ENCODE measurements at regions not wholly inside any gene's neighbourhood (a gene's known extent, or its start where the extent isn't known, plus 50 kb on each side); places are given as distances from the start of the nearest gene placed in this dataset.
A peak's percentile ranks its signal among the peaks of the same experiment; 100 is the strongest.

DNA sequence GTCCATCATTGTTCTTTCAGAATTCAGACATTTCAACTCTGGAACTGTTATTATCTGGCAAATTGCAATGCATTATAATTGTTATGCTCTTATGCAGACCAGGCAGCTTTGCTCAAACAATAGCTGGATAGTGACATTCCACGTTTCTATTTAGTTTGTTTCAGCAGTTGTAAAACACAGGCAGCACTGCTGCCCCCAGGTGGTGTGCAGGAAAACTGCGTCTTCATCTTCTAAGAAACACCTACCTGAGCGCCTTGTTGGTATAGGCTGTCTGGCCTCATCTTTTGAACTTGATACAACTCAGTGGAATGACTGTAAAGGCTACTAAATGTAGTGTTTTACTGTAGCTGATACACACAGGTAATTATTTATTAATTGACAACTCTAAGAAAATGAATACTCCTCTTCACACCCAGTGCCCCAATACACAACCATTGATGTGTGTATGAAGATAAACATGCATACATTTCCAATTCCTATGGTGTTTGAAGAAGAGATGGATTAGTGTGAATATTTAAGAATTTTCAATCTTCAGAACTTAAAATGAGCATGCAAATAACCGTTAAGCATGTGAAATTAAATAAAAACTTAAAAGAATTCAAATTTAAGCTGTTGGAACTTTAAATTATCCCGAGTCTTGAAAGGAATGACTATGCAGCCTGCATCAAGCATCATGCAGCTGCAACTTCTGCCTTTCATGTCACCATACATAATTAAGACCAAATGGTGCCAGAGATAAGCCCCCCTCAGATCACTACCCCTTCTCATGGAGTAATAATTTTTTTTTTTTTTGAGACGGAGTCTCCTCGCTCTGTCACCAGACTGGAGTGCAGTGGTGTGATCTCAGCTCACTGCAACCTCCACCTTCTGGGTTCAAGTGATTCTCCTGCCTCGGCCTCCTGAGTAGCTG lies 85.6 kb downstream of the CD8B2 start:
- no peak for DNase-seq

DNA sequence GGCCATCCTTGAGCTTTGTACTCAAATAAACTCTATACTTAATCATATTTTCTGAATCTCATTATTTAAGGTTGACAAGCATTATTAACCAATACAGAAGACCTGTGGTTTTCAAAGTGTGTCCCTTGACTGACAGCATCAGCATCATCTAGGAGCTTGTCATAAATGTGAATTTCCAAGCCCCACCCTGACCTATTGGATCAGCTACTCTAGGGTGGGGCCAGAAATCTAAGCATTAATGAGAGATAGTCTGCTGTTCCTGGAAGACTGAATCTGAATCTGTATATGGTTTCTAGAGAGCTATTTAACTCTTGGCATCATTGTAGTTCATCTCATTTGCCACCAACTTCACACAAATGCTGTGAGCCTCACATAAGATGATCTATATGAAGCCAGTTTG lies 86.6 kb downstream of the CD8B2 start:
- DNase-seq: no peak

DNA sequence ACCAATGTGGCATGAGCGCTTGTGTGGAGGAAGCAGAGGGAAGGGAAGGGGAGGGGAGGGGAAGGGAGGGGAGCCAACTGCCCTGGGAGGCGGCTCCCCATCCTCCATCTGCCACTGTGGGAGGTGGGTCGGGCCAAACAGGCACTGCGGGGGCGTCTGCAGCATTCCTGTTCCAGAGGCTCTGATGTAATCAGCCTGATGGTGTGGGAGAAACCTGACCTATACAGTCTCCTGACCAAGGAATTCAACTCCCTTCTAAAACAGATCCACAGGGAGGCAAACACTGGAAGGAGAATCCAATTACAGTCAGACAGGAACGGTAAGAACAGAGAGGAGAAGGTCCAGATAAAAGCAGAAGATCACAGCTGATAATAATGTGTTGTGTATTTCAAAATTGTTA lies 88.8 kb downstream of the CD8B2 start:
- DNase-seq: no peak

DNA sequence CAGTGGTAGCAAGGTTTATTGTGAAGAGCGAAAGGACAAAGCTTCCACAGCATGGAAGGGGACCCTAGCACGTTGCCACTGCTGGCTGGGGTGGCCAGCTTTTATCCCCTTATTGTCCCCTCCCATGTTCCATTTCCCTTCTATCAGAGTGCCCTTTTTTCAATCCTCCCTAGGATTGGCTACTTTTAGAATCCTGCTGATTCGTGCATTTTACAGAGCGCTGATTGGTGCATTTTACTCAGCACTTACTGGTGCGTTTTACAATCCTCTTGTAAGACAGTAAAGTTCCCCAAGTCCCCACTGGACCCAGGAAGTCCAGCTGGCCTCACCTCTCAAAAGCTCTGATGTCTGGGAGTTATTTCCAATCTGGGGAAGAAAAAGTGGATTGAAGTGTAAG lies 90.1 kb downstream of the CD8B2 start:
- DNase-seq: no peak

DNA sequence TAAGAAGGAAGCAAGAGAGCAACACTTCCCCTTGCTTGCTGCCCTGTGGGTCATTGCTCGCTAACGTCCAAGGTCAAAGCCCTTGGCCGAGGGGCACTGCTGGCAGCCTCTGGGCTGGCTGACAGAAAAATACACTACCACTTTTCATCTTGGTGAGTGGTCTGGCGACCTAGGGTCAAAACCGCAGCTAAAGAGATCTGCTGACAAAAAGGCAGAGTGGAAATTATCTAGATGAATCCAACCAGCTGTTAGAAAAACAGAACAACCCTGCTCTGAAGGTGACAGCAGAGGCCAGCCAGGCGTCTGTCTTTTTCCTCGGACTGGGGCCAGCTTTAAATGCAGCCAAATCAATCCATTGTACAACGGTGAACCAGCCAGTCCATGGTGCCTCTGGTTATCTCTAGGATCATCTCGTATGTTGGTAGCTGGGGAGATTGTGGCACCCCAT lies 92.6 kb downstream of the CD8B2 start:
- DNase-seq: no peak

DNA sequence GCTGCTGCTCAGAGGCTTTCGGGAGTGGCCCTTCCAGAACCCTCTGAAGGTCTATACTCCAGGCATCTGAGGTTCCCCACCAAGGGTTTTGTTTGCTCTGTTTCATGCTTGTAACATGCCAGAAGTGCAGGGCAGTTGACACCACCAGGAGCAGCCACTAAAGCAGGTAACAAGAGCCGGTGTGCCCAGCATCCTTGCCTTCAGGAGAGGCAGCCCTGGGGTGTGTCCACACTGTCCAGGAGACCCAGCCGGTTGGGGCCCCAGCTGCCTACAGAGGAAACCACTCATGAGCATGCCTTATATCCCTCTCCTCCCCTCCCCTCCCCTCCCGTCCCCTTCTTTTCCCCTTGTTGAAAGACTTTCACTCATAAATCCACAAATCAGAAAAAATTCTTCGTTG lies 93.1 kb downstream of the CD8B2 start:
- no peak for DNase-seq

DNA sequence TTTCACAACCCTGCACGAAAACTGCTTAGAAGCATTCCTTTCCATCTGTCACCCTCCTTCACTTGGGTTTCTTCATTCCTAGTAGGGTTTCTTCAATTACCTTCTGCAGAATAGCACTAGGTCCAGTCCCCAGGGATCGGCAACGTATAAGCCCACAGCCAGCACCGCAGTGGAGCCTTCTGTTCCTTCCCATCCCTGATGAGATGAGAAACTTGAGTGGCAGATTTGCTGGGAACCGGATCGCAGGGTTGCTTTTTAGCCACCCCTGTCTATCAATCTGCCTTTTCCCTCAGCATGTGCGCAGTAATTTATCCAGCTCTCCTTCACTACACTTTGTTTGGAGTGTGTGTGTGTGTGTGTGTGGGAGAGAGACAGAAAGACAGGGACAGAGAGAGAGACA lies 94.2 kb downstream of the CD8B2 start:
- no peak for DNase-seq

DNA sequence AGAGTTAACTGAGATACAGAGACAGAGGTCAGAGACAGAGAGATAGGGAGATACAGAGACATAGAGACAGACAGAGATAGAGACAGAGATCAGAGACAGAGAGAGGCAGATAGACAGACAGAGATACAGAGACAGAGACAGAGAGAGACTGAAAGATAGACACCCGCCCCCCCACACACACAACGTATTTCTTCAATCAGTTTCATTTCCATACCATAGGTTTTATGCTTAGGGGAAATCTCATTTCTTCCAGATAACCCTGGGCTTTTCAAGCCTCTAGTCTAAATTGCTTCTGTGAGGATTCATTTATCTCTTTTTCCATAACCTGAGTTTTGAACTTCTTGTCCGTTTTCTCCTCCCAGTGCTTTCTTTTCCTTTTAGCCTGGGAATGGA lies 94.6 kb downstream of the CD8B2 start:
- DNase-seq: no peak

DNA sequence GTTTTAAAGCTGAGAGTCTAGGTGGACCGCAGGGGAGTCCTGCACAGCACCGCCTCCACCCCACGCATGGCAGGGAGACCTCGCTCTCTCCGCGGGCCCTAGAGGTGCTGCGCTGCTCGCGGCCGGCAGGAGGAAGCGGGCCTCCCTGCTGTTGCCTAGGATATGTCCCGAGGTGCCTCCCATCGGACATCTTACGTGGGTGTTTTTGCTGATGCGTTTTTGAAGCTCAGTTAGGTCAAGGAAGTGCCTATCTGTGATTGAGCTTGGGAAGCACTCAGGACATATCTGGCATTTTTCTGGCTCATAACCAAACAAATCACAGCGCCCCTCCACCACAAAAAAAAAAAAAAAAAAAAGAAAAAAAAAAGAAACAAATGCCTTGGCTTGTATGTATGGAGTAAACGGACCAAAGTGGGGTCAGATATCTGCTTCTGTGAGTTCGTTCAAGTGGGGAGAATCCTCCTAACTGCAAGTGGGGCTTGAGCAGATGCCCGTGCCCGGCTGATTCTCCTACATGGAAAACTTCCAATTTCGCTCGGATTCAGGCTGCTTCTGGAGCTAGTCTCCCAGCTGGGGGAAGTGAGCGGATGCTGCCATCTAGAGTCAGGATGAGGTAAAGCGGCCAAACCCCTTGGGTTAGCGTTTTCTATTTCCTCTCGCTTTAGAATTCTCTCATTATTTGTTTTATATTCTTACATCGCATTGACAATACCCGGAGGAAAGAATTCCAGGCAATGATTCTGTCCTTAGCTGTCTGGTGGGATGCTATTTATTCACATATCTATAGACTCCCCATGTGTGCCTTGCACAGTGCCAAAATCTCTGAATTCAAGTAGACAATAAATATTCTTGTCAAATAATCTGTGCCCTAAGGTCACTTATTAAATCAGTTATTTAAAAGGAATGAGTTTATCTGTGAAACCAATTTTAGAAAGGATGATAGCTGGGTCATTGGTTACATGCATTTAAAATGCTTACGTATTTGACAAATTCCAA lies 95.3 kb downstream of the CD8B2 start:
- DNase-seq: peak; percentile 57

DNA sequence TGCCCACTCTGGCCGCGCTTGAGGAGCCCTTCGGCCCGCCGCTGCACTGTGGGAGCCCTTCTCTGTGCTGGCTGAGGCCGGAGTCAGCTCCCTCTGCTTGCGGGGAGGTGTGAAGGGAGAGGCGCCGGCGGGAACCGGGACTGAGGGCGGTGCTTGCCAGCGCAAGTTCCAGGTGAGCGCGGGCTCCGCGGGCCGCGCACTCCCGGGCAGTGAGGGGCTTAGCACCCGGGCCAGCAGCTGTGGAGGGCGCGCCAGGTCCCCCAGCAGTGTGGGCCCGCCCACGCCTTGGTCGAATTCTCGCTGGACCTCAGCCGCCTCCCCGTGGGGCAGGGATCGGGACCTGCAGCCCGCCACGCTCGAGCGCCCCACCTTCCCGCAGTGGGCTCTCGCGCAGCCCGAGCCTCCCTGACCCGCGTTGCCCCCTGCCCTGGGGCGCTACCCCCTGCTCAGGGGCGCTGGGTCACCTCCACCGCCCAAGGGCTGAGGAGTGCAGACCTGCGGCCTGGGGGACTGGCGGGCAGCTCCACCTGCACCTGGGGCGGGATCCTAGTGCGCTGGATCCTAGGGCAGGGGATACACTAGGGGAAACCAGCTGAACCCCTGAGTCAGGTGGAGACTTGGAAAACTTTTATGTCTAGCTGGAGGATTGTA lies 97.3 kb downstream of the CD8B2 start:
- DNase-seq: no peak

DNA sequence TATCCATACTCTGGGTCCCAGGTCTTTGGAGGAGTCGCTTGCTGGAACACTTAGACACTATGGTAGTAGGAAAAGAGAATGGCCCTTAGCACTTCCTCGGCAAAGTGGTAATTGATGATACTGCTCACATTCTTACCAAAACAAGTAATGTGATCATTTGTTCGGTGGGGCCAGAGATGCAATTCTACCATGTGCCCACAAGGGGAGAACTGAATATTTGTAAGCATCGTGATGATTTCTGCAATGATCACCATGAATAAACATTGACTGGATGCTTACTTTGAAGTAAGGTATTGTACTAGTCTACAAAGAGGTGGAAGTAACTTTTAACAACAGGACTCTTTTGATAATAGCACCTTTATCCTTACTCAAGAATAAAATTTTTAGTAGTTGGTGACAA lies 109.7 kb downstream of the CD8B2 start:
- no peak for DNase-seq

DNA sequence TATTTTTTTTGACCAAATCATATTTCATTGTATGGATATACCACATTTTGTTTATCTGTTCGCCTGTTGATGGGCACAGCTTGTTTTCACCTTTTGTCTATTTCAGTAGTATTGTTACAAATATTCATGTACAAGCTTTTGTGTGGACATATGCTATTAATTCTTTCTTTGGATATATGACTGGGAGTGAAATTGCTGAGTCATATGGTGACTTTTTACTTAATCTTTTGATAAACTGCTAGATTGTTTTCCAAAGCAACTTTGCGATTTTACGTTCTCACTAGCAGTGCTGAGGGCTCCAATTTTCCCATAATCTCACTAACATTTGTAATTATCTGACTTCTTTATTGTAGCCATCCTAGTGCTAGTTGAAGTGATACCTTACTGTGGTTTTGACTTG lies 112.4 kb downstream of the CD8B2 start:
- no peak for DNase-seq

DNA sequence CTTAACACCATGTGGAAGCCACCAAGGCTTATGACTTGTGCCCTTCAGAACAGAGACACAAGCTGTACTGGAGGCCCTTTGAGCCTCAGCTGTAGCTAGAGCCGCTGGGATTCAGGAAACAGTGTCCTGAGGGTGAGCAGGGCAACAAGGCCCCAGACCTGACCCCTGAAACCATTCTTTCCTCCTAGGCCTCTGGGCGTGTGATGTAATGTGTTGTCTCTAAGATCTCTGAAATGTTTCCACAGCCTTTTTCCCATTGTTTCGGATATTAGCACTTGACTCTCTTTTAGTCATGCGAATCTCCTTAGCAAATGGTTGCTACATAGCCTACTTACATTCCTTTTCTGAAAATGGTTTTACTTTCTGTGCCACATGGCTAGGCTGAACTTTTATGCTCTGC lies 114.9 kb downstream of the CD8B2 start:
- no peak for DNase-seq

DNA sequence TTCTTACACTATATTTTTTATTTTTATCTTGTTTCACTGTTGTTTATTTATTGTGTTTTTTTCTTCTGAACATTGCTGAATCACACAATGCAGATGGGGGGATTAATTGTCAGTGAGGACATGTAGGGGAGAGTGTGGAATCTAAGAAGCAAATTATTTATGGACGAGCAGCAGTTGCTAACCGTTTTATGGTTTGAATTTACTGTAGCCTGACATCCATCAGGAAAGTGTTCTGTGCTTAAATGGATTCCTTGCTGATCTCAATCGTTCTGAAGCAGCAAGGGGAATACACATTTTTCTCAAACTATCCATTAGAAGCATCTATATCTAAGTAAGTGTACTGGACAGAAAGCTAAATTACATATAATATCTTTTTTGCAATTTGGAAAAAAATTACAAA lies 119.5 kb downstream of the CD8B2 start:
- DNase-seq: no peak

DNA sequence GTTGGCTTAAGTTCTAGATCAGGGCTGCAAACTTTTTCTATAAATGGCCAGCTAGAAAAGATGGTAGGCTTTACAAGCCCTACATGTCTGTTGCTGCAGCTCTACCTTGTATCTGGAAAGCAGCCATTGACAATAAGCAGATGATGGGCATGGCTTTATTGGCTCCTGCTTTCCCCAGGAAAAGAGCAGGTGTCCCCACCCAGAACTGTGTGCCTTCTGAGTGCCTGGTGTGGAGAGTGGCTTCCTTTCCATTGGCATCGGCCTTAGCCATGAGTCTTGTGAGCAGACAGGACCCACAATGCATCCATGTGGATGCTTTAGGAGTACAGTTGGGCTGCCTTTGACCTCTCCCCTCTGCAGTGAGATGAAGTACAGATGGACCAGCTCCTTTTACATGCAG lies 120.2 kb downstream of the CD8B2 start:
- DNase-seq: no peak

DNA sequence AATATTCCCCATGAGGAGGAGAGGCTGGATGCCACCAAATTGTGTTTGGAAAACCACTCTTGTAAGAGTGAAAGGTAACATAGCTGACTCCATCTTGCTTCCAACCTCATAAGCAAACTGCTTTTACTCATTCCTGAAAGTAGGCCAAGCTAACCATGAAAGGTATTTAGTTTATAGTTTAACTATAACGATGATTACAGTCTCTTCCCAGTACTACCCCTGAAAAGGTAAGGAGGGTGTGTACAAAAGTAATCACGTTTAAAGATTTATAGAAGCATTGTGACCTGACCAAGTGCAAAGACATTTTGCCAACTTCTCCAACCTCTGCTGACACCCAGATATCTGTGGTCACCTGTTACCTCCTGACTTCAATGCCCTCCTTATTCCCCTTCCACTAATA lies 122.6 kb downstream of the CD8B2 start:
- no peak for DNase-seq

DNA sequence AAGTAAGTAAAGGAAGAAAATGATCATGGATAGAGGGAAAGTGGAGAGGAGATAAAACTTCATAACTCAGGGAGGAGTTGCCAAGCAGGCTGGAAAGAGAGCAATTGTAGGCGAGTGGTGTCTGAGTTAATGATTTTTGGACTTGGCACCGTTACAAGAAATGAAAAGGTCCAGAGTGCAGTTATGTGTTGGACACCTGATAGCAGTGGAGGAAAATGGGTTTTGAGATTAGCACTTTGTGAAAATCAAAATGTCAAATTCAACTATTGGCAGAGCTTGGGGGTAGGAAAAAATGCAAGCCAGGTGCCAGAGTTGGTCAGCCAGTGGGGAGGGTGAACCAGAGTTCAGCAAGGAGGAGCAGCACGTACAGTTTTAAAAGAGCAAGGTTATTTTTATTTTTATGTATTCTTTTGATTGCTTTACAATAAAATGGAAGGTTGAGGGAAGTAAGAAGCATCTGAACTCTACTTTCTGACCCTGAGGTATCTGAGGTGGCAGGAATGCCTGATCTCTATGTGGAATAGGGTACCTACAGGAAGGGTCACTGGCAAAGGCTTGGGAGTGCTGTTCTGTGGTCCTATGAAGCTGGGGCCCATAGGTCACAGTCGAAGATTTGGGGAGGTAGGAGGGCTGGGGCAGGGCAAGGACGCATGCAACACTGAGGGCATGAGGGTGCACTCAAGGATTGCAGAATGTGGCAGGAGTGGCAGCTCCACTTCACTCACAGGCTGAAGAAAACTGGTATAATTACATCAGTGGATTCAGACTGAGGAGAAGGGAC lies 127.5 kb downstream of the CD8B2 start:
- DNase-seq: no peak

DNA sequence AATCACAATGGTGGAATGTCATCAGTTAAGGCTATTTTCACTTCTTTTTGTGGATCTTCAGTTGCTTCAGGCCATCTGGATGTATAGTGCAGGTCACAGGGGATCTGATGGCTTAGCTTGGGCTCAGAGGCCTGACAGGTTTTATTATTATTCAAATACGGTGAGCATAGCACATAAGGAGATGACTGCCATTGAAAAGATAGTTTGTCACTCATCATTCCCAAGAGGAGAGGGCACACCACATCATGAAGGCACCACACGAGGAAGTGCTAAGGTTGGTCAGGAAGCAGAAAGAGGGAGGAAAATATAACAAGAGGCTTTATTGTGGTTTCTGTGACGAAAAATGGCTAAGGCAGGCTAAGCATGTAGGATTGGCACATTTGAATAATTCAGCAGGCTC lies 131.4 kb downstream of the CD8B2 start:
- no peak for DNase-seq

DNA sequence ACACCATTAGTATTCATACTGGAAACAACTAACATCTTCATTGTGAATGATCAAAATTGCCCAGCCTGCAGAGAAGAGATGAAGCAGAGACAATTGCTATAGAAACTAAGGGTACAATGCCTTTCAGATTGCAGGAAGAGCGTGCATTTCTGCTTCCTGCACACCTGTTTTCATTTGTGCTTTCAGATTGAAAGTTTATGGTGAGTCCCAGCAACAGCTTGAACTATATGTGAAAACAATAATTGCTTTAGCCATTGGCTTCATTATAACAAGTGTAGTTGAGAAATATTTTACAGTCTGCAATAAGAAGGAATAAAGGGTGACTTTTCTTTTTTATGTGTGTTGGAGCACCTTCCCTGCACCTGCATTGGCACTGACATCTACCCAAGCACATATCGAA lies 136.3 kb downstream of the CD8B2 start:
- no peak for DNase-seq

DNA sequence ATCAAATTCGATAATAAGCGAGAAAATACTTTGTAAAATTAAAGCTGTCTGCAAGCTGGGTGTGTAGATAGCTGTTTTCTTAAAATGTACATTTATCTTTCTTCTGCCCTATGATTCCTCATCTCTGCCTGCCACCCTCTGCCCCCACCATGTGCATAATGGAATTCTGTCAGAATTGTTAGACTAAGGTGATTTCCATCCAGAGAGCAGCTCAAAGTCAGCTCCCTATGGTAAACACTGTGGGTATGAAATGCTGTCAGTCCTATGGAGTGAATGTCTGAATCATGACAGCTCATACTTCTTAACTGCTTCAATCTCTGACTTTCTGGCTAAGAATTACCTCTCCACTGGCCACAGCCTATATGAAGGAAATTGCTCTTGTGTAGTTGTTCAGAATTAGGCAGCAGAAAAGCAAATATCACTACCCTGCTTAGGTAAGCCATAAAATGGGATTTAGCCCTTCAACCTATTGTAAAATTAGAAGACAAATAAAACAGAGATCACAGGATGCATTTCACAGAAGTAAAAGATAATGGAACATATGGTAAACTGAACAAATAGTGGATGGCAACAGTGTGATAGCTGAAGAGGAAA lies 137.7 kb downstream of the CD8B2 start:
- DNase-seq: no peak

DNA sequence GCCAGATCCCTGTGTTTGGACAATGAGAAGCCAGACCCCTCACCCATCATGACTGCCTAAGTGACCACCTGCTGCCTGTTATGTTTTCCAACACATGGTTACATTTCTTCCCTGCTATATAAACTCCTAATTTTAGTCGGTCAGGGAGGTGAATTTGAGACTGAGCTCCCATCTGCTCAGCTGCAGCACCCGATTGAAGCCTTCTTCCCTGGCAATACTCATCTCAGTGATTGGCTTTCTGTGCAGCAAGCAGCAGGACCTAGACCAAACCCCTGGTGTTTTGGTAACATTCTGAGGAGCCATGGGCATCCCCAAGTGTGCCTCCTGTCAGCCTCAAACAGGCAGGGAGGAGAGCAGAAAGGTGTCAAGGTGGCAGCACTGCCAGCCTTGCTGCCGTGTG lies 141.2 kb downstream of the CD8B2 start:
- no peak for DNase-seq

DNA sequence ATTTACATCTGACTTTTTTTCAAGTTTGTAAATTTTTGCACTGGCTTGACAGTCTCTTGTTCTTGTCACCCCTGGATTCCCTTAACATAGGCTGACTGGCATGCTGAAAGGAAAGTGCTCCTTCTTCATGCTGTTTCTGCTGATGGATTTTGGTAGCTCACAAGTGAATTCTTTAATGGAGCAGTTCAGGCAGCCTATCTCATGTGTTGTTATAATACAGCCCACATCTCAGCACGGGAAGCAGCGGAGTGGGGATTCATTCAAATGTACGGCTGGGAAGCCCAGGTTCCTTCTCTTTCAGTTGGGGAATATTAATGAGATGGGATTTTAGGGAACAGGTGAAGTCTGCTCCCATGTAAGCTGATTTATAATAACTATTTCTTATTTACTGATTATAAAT lies 142.8 kb downstream of the CD8B2 start:
- DNase-seq: no peak
